Activated T-helper 2 cell treated with anti-CD3 and anti-CD28 coated beads, Interferon-gamma antibody, Interleukin-2, Interleukin-4, amounts not matched to agents 10 μg/mL and 5 μg/mL and 100 μg/mL, durations not matched to agents 14 hours and 24 hours and 36 hours (primary cell): ENCODE measurements at regions not wholly inside any gene's neighbourhood (a gene's known extent, or its start where the extent isn't known, plus 50 kb on each side); places are given as distances from the start of the nearest gene placed in this dataset.
"Not testable (repeated sequence)": the region's sequence is repeated elsewhere in the genome, so short reads cannot be mapped to it uniquely, and the experiment has no call there.

Source experiments
- DNase-seq: peaks from one replicate; pipeline ENCODE4 v3.0.0; 2021; ENCODE audit warnings: low spot score
- H3K27ac Mint-ChIP-seq: one replicate; pipeline ENCODE4 v1.8.0; 2021; ENCODE audit warnings: mixed read lengths
- H3K27me3 Mint-ChIP-seq: one replicate; pipeline ENCODE4 v1.8.0; 2021; ENCODE audit warnings: low read depth, mixed read lengths
- H3K36me3 Mint-ChIP-seq: one replicate; pipeline ENCODE4 v1.8.0; 2021; ENCODE audit warnings: low read depth, mixed read lengths
- H3K4me1 Mint-ChIP-seq: one replicate; pipeline ENCODE4 v1.8.0; 2021; ENCODE audit warnings: low read depth, mixed read lengths
- H3K4me3 Mint-ChIP-seq: one replicate; pipeline ENCODE4 v1.8.0; 2021; ENCODE audit warnings: low read depth, mild to moderate bottlenecking, moderate library complexity, mixed read lengths
- H3K9me3 Mint-ChIP-seq: one replicate; pipeline ENCODE4 v1.8.0; 2021; ENCODE audit warnings: mixed read lengths
- intact Hi-C: fragments of 100-400 bp; cut with micrococcal nuclease; formaldehyde crosslinking; loops from one replicate; pipeline ENCODE4 v1.15.1; 2023

DNA sequence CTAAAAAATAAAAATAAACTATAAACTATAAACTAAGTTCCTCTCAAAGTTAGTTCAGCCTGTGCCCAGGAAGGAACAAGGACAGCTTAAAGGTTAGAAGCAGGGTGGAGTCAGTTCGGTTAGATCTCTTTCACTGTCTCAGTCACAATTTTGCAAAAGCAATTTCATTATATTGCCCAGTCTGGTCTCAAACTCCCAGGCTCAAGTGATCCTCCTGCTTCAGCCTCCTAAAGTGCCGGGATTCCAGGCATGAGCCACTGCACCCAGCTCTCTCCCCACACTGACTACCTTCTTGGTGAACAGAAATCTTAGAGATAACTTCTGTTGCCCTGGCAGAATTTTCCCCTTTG, 146.3 kb upstream of the TRIM24 start:
- Mint-ChIP-seq H3K36me3 (no peaks in the 10 kb centered on the region), H3K9me3 (peaks cover 5% of the 10 kb centered on the region), H3K27ac (no peak overlapping the region), H3K4me1 (peaks cover 6% of the 10 kb centered on the region), H3K27me3 (no peaks in the 10 kb centered on the region), H3K4me3 (no peak overlapping the region)
- DNase-seq: no peak
- intact Hi-C loops: no loop called here

DNA sequence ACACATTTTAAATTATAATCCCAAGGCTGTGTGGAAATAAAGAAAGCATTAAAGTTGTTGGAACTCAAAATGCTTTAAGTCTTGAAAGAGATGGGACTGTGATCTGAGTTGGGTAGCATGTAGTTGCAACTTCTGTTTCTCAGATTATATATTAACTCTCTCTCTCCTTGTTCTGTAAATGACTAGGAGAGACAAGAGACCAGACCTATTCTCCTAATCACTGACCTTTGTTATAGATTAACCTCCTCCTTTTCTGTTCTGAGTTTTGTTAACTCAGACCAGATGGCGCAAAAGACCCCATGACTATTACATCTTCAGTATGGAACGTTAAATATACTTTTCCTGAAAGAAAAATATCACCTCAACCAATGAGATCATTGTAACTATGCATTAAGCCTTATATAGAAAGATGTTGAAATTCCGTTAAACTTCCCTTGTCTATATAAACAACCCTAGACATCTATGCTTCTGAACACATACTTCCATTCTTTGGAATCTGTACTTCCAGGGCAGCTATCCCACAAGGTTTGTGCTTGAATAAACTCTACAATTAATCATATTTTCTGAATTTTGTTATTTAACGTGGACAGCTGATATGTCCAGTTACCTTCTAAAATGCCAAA, 143.5 kb upstream of the TRIM24 start:
- H3K4me1 Mint-ChIP-seq: peaks cover 6% of the 10 kb centered on the region
- no peak overlapping the region for H3K4me3 Mint-ChIP-seq
- H3K27ac Mint-ChIP-seq: no peak overlapping the region
- H3K36me3 Mint-ChIP-seq: no peaks in the 10 kb centered on the region
- DNase-seq: no peak
- peaks cover 5% of the 10 kb centered on the region for H3K9me3 Mint-ChIP-seq
- intact Hi-C loops: no loop called here
- no peaks in the 10 kb centered on the region for H3K27me3 Mint-ChIP-seq

DNA sequence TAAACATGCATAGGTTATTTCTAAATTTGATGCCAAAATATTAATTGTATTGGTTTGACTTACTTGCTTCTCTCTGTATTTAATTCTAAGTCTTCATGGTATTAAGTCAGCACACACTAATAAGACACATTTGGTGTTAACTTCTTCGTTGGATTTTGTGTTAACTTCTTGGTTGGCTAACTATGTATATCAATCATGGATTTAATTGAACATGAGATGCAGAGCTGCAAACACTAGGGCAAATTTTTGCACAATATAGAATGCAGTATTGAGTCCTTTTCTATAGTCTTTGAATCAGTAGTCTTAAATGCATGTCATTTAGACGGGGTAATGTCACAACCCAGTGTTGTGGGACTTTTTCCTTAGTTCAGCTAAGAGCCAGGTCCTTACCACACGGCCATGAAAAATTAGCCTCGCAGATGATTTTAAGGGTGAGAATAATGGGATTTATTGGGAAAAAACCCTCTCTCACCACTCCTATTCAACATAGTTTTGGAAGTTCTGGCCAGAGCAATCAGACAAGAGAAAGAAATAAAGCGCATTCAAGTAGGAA, 142.9 kb upstream of the TRIM24 start:
- intact Hi-C loops: no loop called here
- Mint-ChIP-seq H3K27me3 (no peaks in the 10 kb centered on the region), H3K9me3 (peaks cover 5% of the 10 kb centered on the region), H3K4me1 (peaks cover 6% of the 10 kb centered on the region), H3K4me3 (no peak overlapping the region), H3K36me3 (no peaks in the 10 kb centered on the region), H3K27ac (no peak overlapping the region)
- no peak for DNase-seq

DNA sequence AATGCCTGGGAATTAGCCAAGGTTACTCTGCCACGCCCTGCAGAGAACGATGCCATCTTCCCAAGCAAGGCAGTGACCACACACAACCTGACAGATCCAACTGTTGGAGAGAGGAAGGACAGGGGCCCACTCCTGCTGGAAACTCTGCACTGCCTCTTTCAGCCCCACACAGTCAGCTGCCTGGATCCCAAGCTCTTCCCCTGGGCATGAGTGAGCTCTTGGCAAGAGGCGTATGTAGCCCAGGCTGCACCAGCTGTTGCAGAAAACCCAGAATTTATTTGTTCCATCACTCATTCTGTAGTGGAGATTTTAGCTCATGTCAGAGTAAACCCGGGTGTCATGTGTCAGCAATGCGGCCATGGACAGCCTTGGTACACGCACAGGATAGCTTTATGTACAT, 135.1 kb upstream of the TRIM24 start:
- Mint-ChIP-seq H3K27me3 (no peaks in the 10 kb centered on the region), H3K4me1 (no peaks in the 10 kb centered on the region), H3K27ac (no peak overlapping the region), H3K36me3 (no peaks in the 10 kb centered on the region), H3K9me3 (peaks cover 12% of the 10 kb centered on the region), H3K4me3 (no peak overlapping the region)
- no peak for DNase-seq
- intact Hi-C loops: no loop called here

DNA sequence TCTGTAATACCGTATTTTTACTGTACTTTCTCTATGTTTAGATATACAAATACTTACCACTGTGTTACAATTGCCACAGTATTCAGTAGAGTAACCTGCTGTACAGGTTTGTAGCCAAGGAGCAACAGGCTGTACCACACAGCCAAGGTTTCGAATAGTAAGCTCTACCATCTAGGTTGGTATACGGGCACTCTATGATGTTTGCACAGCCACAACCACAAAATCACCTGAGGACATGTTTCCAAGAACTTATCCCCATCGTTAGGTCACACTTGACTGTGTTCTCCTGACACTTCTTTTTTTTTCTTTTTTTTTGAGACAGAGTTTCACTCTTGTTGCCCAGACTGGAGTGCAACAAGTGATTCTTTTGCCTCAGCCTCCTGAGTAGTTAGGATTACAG, 134.6 kb upstream of the TRIM24 start:
- no peaks in the 10 kb centered on the region for H3K27me3 Mint-ChIP-seq
- H3K36me3 Mint-ChIP-seq: no peaks in the 10 kb centered on the region
- H3K4me1 Mint-ChIP-seq: no peaks in the 10 kb centered on the region
- intact Hi-C loops: no loop called here
- peaks cover 17% of the 10 kb centered on the region for H3K9me3 Mint-ChIP-seq
- DNase-seq: no peak
- H3K4me3 Mint-ChIP-seq: no peak overlapping the region
- no peak overlapping the region for H3K27ac Mint-ChIP-seq

DNA sequence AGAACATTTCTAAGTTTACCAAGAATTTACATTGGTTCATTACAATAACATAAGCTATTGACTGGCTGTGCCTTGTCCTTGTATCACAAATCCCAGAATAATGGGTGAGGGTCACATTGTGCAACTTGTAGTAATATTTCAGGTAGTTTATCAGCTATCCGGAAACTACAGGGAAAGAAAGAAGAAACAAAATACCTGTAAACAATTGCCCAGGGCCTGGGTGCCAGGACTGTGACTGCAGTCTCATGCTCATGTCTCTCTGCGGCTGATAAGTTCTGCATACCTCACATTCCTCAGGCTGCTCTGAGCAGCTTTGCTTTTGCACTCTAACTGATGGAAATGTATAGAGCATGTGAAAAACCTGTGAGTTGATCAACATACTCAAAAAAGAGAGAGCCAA, 131.8 kb upstream of the TRIM24 start:
- intact Hi-C loops: no loop called here
- no peaks in the 10 kb centered on the region for H3K27me3 Mint-ChIP-seq
- H3K36me3 Mint-ChIP-seq: no peaks in the 10 kb centered on the region
- peaks cover 23% of the 10 kb centered on the region for H3K9me3 Mint-ChIP-seq
- no peaks in the 10 kb centered on the region for H3K4me1 Mint-ChIP-seq
- no peak for DNase-seq
- H3K4me3 Mint-ChIP-seq: no peak overlapping the region
- no peak overlapping the region for H3K27ac Mint-ChIP-seq

DNA sequence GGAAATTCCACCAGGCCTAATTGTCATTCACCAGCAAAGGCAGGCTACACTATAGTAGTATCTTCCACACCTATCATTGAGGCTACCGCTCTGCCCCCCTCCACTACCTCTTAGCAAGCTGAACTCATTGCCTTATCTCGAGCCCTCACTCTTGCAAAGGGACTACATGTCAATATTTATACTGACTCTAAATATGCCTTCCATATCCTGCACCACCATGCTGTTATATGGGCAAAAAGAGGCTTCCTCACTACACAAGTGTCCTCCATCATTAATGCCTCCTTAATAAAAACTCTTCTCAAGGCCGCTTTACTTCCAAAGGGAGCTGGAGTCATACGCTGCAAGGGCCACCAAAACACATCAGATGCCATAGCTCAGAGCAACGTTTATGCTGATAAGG, 127.2 kb upstream of the TRIM24 start:
- H3K4me1 Mint-ChIP-seq, H3K36me3 Mint-ChIP-seq, intact Hi-C loops, H3K27me3 Mint-ChIP-seq, H3K27ac Mint-ChIP-seq, DNase-seq, H3K4me3 Mint-ChIP-seq: not testable (repeated sequence)
- peaks cover 33% of the 10 kb centered on the region for H3K9me3 Mint-ChIP-seq

DNA sequence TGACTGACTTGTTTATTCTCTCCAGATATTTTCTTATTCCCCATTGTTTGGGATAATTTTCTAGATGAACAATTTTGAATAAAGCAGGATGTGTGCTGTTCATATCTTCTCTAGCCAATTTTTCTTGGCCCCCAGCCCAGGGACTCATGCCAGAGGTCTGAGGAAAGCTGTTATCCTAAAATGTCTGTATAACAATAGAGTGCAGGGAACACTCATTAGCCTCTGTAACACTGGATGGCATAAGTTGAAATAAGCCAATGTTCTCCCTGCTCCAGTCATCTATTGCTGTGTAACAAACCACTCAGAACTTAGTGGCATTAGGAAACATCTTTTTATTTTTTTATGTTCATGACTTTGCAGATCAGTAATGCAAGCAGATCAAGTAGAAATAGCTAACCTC, 121.7 kb upstream of the TRIM24 start:
- no peak overlapping the region for H3K4me3 Mint-ChIP-seq
- H3K9me3 Mint-ChIP-seq: peaks cover 41% of the 10 kb centered on the region
- intact Hi-C loops: no loop called here

DNA sequence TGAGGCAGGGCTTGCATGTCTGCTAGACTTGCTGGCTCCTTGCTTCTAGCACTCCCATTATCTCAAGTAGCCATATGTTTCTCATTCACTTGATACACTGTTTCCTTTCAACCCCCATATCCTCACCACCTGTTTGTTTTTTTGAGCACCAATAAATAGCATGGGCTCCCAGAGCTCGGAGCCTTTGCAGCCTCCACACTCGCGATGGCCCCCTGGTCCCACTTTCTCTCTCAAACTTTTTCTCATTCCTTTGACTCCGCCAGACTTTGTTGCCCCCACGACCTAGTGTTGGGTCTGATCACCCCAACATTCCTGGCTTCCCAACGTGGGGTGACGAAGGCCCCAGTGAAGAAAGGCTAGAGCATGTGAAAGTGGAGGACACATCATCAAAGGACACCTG, 120.8 kb upstream of the TRIM24 start:
- H3K36me3 Mint-ChIP-seq, intact Hi-C loops, DNase-seq, H3K4me1 Mint-ChIP-seq, H3K4me3 Mint-ChIP-seq, H3K27me3 Mint-ChIP-seq, H3K27ac Mint-ChIP-seq: not testable (repeated sequence)
- peaks cover 44% of the 10 kb centered on the region for H3K9me3 Mint-ChIP-seq

More for the DNA sequence above, 121.7 kb upstream of the TRIM24 start:
- no peaks in the 10 kb centered on the region for H3K27me3 Mint-ChIP-seq
- no peak overlapping the region for H3K27ac Mint-ChIP-seq
- no peak for DNase-seq
- no peaks in the 10 kb centered on the region for H3K36me3 Mint-ChIP-seq
- no peaks in the 10 kb centered on the region for H3K4me1 Mint-ChIP-seq

DNA sequence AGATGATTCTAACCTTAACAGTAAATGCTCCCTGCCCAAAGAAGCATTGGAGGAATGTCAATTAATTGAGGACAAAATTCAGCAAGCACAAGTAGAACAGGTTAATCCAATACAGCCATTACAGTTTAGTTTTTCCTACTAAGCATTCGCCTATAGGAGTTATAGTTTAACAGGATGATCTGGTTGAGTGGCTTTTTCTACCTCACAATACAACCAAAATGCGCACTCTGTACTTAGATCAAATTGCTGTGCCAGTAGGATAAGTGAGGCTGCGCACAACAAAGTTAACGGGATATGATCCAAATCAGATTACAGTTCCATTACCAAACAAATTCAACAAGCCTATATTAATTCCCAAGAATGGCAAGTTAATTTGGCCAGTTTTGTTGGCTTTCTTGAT, 117.1 kb upstream of the TRIM24 start:
- intact Hi-C loops: no loop called here
- Mint-ChIP-seq H3K36me3 (no peaks in the 10 kb centered on the region), H3K27me3 (no peaks in the 10 kb centered on the region), H3K4me3 (no peak overlapping the region), H3K9me3 (peaks cover 50% of the 10 kb centered on the region), H3K4me1 (no peaks in the 10 kb centered on the region), H3K27ac (no peak overlapping the region)
- DNase-seq: no peak

DNA sequence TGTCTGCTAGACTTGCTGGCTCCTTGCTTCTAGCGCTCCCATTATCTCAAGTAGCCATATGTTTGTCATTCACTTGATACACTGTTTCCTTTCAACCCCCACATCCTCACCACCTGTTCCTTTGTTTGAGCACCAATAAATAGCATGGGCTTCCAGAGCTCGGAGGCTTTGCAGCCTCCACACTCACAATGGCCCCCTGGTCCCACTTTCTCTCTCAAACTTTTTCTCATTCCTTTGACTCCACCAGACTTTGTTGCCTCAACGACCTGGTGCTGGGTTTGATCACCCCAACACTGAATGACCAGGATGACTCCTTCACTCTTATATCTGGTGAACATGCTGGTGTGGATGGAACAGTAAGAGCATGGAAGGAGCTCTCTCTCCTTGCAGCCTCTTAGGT, 114.5 kb upstream of the TRIM24 start:
- no peaks in the 10 kb centered on the region for H3K36me3 Mint-ChIP-seq
- H3K9me3 Mint-ChIP-seq: peaks cover 40% of the 10 kb centered on the region

DNA sequence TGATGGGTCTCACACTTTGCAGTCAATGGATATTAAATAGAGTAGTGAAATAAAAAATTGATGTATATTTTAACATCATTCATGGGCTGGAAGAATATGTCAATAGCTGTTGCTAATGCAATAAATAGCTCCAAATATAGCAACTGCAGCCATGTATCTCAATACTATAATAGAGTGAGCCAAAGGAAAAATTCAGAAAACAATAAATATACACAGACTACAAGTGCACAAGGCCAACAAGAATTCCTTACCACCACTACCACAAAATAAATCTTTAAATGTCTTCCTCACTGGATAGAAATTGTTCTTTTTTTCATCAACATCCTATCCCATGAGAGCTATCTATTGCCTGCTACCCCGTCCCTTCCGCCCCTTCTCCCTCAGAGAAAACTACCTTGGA, 113.1 kb upstream of the TRIM24 start:
- no peaks in the 10 kb centered on the region for H3K27me3 Mint-ChIP-seq
- H3K9me3 Mint-ChIP-seq: peaks cover 41% of the 10 kb centered on the region
- no peak overlapping the region for H3K4me3 Mint-ChIP-seq
- H3K27ac Mint-ChIP-seq: no peak overlapping the region
- DNase-seq: no peak
- H3K4me1 Mint-ChIP-seq: no peaks in the 10 kb centered on the region
- no peaks in the 10 kb centered on the region for H3K36me3 Mint-ChIP-seq
- intact Hi-C loops: no loop called here

More for the DNA sequence above, 114.5 kb upstream of the TRIM24 start:
- no peaks in the 10 kb centered on the region for H3K27me3 Mint-ChIP-seq
- no peak overlapping the region for H3K27ac Mint-ChIP-seq
- DNase-seq: no peak
- H3K4me1 Mint-ChIP-seq: no peaks in the 10 kb centered on the region
- no peak overlapping the region for H3K4me3 Mint-ChIP-seq
- intact Hi-C loops: no loop called here

DNA sequence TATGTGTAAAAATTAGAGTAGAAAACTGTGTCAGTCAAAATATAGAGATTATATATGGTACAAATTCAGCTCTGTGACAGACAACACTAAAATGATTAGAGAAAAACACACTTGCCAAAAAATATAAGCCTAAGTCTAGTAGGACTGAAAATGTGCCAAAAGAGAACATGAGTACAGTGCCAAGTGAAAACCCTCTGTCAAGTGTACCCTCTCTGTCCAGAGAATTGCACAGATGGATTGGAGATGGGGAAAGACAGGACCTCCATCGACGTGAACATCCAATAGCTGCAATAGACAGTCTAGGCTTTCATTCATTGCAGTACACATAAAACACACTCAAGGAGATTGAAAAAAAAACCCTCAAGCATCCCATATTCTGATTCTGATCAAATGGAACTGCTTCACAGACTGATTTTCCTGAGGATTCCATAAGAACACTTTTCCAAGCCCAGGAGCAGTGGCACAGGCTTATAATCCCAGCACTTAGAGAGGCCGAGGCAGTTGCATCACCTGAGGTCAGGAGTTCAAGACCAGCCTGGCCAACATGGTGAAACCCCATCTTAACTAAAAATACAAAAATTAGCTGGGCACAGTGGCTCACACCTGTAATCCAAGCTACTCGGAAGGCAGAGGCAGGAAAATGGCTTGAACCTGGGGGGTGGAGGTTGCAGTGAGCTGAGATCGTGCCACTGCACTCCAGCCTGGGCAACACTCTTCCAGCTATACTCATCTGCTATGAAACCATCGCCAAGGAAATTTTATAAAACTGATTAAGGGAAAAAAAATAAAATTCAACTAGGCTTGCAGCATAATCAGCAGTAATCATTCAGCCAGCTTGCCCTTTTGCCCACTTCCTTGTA, 110.0 kb upstream of the TRIM24 start:
- no peak for DNase-seq
- Mint-ChIP-seq H3K27ac (no peak overlapping the region), H3K36me3 (no peaks in the 10 kb centered on the region), H3K4me1 (no peaks in the 10 kb centered on the region), H3K4me3 (no peak overlapping the region), H3K27me3 (no peaks in the 10 kb centered on the region), H3K9me3 (peaks cover 24% of the 10 kb centered on the region)
- intact Hi-C loops: no loop called here
